ENCODE measurements at regions not wholly inside any gene's neighbourhood (a gene's known extent, or its start where the extent isn't known, plus 50 kb on each side); places are given as distances from the start of the nearest gene placed in this dataset.

DNA sequence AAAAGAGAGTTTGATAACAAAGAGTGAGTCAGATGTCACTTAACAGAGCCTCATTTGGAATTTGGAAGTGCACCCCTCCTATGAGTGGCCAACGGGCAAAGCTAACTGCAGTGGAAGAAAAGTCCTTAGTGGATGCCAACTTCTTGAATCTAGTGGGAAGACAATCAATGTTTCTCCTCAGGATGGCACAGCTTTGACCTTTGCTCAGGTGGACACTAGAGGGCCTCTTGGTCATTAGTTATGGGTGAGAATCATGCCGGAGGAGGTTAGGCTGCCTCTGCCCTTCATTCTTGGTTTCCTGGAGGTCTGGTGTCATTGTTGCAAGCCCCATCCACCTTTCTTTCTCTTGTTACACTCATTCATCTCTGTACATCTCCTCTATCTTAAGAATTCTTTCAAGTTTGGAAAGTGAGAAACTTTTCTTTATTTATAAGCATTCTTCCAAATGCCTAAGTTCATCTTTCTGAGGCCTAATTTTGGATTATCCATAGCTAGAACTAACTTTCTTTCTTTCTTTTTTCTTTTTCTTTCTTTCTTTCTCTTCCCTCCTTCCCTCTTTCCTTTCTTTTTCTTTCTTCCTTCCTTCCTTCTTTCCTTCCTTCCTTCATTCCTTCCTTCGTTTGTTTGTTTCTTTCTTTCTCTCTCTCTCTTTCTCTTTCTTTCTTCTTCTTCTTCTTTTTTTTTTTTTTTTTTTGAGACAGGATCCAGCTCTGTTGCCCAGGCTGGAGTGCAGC, 327.2 kb upstream of the TSHZ3 start:
- no peaks in the 10 kb centered on the region for H3K27me3 ChIP-seq (ENCODE audit: insufficient read depth, poor library complexity, severe bottlenecking)
- TF ChIP-seq POLR2AphosphoS5 (IDR thresholded peaks at IDR 0.05; ENCODE audit: low read depth) (no peak), SPI1 (IDR thresholded peaks at IDR 0.05; ENCODE audit: borderline replicate concordance, low read depth) (no peak), GABPA (IDR thresholded peaks at IDR 0.05; ENCODE audit: low read depth) (no peak)
- TF ChIP-seq, protein P1, sequence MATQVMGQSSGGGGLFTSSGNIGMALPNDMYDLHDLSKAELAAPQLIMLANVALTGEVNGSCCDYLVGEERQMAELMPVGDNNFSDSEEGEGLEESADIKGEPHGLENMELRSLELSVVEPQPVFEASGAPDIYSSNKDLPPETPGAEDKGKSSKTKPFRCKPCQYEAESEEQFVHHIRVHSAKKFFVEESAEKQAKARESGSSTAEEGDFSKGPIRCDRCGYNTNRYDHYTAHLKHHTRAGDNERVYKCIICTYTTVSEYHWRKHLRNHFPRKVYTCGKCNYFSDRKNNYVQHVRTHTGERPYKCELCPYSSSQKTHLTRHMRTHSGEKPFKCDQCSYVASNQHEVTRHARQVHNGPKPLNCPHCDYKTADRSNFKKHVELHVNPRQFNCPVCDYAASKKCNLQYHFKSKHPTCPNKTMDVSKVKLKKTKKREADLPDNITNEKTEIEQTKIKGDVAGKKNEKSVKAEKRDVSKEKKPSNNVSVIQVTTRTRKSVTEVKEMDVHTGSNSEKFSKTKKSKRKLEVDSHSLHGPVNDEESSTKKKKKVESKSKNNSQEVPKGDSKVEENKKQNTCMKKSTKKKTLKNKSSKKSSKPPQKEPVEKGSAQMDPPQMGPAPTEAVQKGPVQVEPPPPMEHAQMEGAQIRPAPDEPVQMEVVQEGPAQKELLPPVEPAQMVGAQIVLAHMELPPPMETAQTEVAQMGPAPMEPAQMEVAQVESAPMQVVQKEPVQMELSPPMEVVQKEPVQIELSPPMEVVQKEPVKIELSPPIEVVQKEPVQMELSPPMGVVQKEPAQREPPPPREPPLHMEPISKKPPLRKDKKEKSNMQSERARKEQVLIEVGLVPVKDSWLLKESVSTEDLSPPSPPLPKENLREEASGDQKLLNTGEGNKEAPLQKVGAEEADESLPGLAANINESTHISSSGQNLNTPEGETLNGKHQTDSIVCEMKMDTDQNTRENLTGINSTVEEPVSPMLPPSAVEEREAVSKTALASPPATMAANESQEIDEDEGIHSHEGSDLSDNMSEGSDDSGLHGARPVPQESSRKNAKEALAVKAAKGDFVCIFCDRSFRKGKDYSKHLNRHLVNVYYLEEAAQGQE (IDR thresholded peaks at IDR 0.05; ENCODE audit: insufficient replicate concordance, low read depth): no peak
- TF ChIP-seq, protein P2, sequence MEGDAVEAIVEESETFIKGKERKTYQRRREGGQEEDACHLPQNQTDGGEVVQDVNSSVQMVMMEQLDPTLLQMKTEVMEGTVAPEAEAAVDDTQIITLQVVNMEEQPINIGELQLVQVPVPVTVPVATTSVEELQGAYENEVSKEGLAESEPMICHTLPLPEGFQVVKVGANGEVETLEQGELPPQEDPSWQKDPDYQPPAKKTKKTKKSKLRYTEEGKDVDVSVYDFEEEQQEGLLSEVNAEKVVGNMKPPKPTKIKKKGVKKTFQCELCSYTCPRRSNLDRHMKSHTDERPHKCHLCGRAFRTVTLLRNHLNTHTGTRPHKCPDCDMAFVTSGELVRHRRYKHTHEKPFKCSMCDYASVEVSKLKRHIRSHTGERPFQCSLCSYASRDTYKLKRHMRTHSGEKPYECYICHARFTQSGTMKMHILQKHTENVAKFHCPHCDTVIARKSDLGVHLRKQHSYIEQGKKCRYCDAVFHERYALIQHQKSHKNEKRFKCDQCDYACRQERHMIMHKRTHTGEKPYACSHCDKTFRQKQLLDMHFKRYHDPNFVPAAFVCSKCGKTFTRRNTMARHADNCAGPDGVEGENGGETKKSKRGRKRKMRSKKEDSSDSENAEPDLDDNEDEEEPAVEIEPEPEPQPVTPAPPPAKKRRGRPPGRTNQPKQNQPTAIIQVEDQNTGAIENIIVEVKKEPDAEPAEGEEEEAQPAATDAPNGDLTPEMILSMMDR (IDR thresholded peaks at IDR 0.05; ENCODE audit: insufficient read depth, low read length): peak; percentile 25
- peak in 1 of 2 experiments; percentile 5 for DNase-seq (ENCODE audit: low read depth in 1 of 2, low spot score in 1 of 2)
- no peak overlapping the region for H3K4me3 ChIP-seq (replicated peaks; ENCODE audit: insufficient read depth, low read length)
- H3K27ac ChIP-seq (replicated peaks): no peak overlapping the region

DNA sequence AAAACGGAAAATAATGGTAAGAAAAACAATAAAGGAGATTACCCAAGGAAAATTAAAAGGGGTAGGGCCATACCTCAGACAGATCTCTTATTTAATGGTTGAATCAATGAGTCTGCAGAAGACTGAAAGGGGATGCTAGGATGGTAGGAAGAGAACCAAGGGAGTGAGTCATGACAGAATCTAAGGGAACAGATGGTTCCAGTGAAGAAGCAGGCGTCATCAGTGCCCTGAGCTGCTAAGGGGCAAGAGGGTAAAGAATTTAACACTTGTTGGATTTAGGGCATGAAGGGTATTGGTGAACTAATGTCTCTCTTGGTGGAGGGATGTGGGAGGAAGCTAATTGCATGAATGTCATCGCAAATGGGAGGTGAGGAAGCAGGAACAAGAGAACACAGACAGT, 329.2 kb upstream of the TSHZ3 start:
- H3K27me3 ChIP-seq (ENCODE audit: insufficient read depth, poor library complexity, severe bottlenecking): no peaks in the 10 kb centered on the region
- H3K27ac ChIP-seq (replicated peaks): no peak overlapping the region
- DNase-seq (ENCODE audit: low read depth in 1 of 2, low spot score in 1 of 2): no peak
- no peak overlapping the region for H3K4me3 ChIP-seq (replicated peaks; ENCODE audit: insufficient read depth, low read length)
- TF ChIP-seq SPI1 (IDR thresholded peaks at IDR 0.05; ENCODE audit: borderline replicate concordance, low read depth) (no peak), POLR2AphosphoS5 (IDR thresholded peaks at IDR 0.05; ENCODE audit: low read depth) (no peak), GABPA (IDR thresholded peaks at IDR 0.05; ENCODE audit: low read depth) (no peak)
- TF ChIP-seq, protein P2 (IDR thresholded peaks at IDR 0.05; ENCODE audit: insufficient read depth, low read length): no peak
- TF ChIP-seq, protein P1 (IDR thresholded peaks at IDR 0.05; ENCODE audit: insufficient replicate concordance, low read depth): no peak

DNA sequence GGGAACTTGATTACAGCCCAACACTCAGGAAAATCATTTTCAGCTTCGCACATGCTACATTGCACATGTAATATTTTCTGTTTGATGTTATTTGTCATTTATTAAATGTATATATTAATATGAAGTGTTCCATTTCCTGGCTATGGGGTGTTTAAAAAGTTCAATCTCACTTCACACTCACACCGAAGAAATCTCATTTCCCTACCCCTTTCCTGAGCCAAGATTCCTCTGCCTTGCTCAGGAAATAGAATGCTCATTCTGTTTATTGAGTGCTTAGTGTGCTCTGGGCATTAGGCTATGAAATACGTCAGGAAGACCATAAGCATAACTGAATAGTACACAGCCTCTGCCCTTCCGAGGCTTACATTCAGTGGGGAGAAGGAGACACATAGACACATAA, 331.9 kb upstream of the TSHZ3 start:
- no peak for DNase-seq (ENCODE audit: low read depth in 1 of 2, low spot score in 1 of 2)
- H3K27ac ChIP-seq (replicated peaks): no peak overlapping the region
- no peak overlapping the region for H3K4me3 ChIP-seq (replicated peaks; ENCODE audit: insufficient read depth, low read length)
- TF ChIP-seq POLR2AphosphoS5 (IDR thresholded peaks at IDR 0.05; ENCODE audit: low read depth): no peak
- TF ChIP-seq, protein P2 (IDR thresholded peaks at IDR 0.05; ENCODE audit: insufficient read depth, low read length): no peak
- TF ChIP-seq GABPA (IDR thresholded peaks at IDR 0.05; ENCODE audit: low read depth): no peak
- TF ChIP-seq, protein P1 (IDR thresholded peaks at IDR 0.05; ENCODE audit: insufficient replicate concordance, low read depth): no peak
- no peak for TF ChIP-seq SPI1 (IDR thresholded peaks at IDR 0.05; ENCODE audit: borderline replicate concordance, low read depth)
- no peaks in the 10 kb centered on the region for H3K27me3 ChIP-seq (ENCODE audit: insufficient read depth, poor library complexity, severe bottlenecking)

All from HL-60 (cell line).